Ovary (tissue), 7 donors: ENCODE measurements at regions not wholly inside any gene's neighbourhood (a gene's known extent, or its start where the extent isn't known, plus 50 kb on each side); places are given as distances from the start of the nearest gene placed in this dataset.

Experiments
- DNase-seq, 5 donors: peaks; one replicate each; pipeline ENCODE4 v3.0.0-alpha.2; 2019 to 2020
- H3K27ac ChIP-seq, 2 donors: fragments of 200-600 bp; one replicate each; pipeline versions ENCODE4 v1.5.1 to v1.8.0; 2019 to 2022
- H3K27me3 ChIP-seq: fragments of 200-600 bp; one replicate; pipeline ENCODE4 v1.8.0; 2022
- H3K36me3 ChIP-seq: fragments of 200-600 bp; sonication (generic); one replicate; pipeline ENCODE4 v1.5.1; 2019
- H3K4me1 ChIP-seq: one replicate; pipeline ENCODE4 v1.8.1; 2013; ENCODE audit warnings: mild to moderate bottlenecking, moderate library complexity; ENCODE audit not compliant: insufficient read depth
- H3K4me3 ChIP-seq: fragments of 200-600 bp; sonication (generic); one replicate; pipeline ENCODE4 v1.5.1; 2017
- H3K9me3 ChIP-seq, 2 donors: fragments of 200-600 bp in 1 of 2; sonication (generic) in 1 of 2; one replicate each; pipeline versions ENCODE4 v1.5.1 to v1.8.1; 2013 to 2019; ENCODE audit warnings: mild to moderate bottlenecking in 1 of 2, moderate library complexity in 1 of 2
- EP300 ChIP-seq: sonication (generic); formaldehyde crosslinking; IDR thresholded peaks from one replicate; pipeline ENCODE4 v1.6.1; 2017; ENCODE audit warnings: antibody characterized with exemption
- POLR2A ChIP-seq: fragments of 450-650 bp; IDR thresholded peaks from one replicate; pipeline ENCODE4 v1.6.1; 2017; ENCODE audit warnings: antibody characterized with exemption, mild to moderate bottlenecking, moderate library complexity
- WGBS, 3 donors: extraction: QIAGEN DNeasy Blood & Tissue Kit in 1 of 3; methylation state at CpG; one replicate each; pipeline versions ENCODE4 v1.1.5 to v1.1.7; 2013 to 2017; 5-methylcytosine and 5-hydroxymethylcytosine counted together
- intact Hi-C, 4 donors: fragments of 100-400 bp; cut with DNase I; formaldehyde crosslinking; loops; one replicate each; pipeline versions ENCODE4 v1.11.0 to v1.15.1; 2022 to 2023
- TF ChIP-seq, protein P1 (sequence below), 3 donors: fragments of 450-650 bp in 2 of 3; fragments of 200-600 bp in 1 of 3; IDR thresholded peaks; one replicate each; pipeline versions ENCODE4 v1.5.1 to v1.8.0; 2016 to 2022; ENCODE audit warnings: antibody characterized with exemption in 3 of 3, mild to moderate bottlenecking in 1 of 3
- donor health status: DM: no; HTN: no; CAD: no; lungs with moderate emphysema.
- donor health status: DM: no; HTN: no; CAD: no.
- donor health status: Bipolar disorder and iron deficiency.
- donor health status: DM: no; HTN: no; CAD: no.
- donor health status: DM: yes; HTN: yes; CAD: no.

GRCh38 chr15:87572381-87572910, 684.1 kb downstream of the NTRK3 start:
- H3K4me3 ChIP-seq = no peak overlapping the region
- TF ChIP-seq, protein P1, sequence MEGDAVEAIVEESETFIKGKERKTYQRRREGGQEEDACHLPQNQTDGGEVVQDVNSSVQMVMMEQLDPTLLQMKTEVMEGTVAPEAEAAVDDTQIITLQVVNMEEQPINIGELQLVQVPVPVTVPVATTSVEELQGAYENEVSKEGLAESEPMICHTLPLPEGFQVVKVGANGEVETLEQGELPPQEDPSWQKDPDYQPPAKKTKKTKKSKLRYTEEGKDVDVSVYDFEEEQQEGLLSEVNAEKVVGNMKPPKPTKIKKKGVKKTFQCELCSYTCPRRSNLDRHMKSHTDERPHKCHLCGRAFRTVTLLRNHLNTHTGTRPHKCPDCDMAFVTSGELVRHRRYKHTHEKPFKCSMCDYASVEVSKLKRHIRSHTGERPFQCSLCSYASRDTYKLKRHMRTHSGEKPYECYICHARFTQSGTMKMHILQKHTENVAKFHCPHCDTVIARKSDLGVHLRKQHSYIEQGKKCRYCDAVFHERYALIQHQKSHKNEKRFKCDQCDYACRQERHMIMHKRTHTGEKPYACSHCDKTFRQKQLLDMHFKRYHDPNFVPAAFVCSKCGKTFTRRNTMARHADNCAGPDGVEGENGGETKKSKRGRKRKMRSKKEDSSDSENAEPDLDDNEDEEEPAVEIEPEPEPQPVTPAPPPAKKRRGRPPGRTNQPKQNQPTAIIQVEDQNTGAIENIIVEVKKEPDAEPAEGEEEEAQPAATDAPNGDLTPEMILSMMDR (IDR thresholded peaks at IDR 0.05) = no peak
- TF ChIP-seq EP300 (no peak), POLR2A (no peak)
- no peaks in the 10 kb centered on the region for H3K9me3 ChIP-seq
- no peaks in the 10 kb centered on the region for H3K36me3 ChIP-seq
- H3K4me1 ChIP-seq = no peaks in the 10 kb centered on the region
- no peak for DNase-seq
- WGBS, 3 donors = 70 to 72% (median 70%) methylated on average over 8 of the region's 8 CpGs
- intact Hi-C loops = no loop called here
- no peak overlapping the region for H3K27ac ChIP-seq
- H3K27me3 ChIP-seq = no peaks in the 10 kb centered on the region

- Histone ChIP-seq H3K9me3 (no peaks in the 10 kb centered on the region), H3K4me3 (peak overlapping the region; percentile 10), H3K27me3 (no peaks in the 10 kb centered on the region), H3K27ac (no peak overlapping the region), H3K4me1 (no peaks in the 10 kb centered on the region), H3K36me3 (no peaks in the 10 kb centered on the region)
- no peak for DNase-seq
- TF ChIP-seq EP300 = no peak
- TF ChIP-seq POLR2A = no peak
- TF ChIP-seq, protein P1 (IDR thresholded peaks at IDR 0.05) = no peak
- intact Hi-C loops = no loop called here
- 4 to 10% (median 6%) methylated on average over 2 of the region's 2 CpGs for WGBS, 3 donors
Measured at GRCh38 chr15:87570206-87570605, 686.3 kb downstream of the NTRK3 start.

GRCh38 chr15:87569581-87569980, 687.0 kb downstream of the NTRK3 start:
- DNase-seq = no peak
- 77 to 86% (median 80%) methylated on average over 3 of the region's 3 CpGs for WGBS, 3 donors
- H3K27ac ChIP-seq = no peak overlapping the region
- H3K4me1 ChIP-seq = no peaks in the 10 kb centered on the region
- TF ChIP-seq, protein P1 (IDR thresholded peaks at IDR 0.05) = no peak
- TF ChIP-seq EP300 (no peak), POLR2A (no peak)
- intact Hi-C loops = no loop called here
- no peaks in the 10 kb centered on the region for H3K36me3 ChIP-seq
- no peaks in the 10 kb centered on the region for H3K9me3 ChIP-seq
- H3K4me3 ChIP-seq = no peak overlapping the region
- no peaks in the 10 kb centered on the region for H3K27me3 ChIP-seq

GRCh38 chr15:87567406-87568030, 689.0 kb downstream of the NTRK3 start:
- Histone ChIP-seq H3K27ac (no peak overlapping the region), H3K4me3 (no peak overlapping the region), H3K36me3 (no peaks in the 10 kb centered on the region), H3K4me1 (no peaks in the 10 kb centered on the region), H3K27me3 (no peaks in the 10 kb centered on the region), H3K9me3 (no peaks in the 10 kb centered on the region)
- intact Hi-C loops = no loop called here
- no peak for TF ChIP-seq POLR2A
- TF ChIP-seq, protein P1 (IDR thresholded peaks at IDR 0.05) = no peak
- TF ChIP-seq EP300 = no peak
- DNase-seq = no peak
- WGBS, 3 donors = 53 to 75% (median 58%) methylated on average over 3 of the region's 3 CpGs
